GM23338 (cell line): ENCODE measurements at regions not wholly inside any gene's neighbourhood (a gene's known extent, or its start where the extent isn't known, plus 50 kb on each side); places are given as distances from the start of the nearest gene placed in this dataset.

Experiments used
- ATAC-seq: fragments of 200-7000 bp; cut with Tn5 transposase; 3 replicates; pipeline ENCODE4 v1.9.1; 2020
- DNase-seq: peaks from one replicate; pipeline ENCODE4 v3.0.0-alpha.2; 2015; ENCODE audit warnings: low spot score
- H2AFZ ChIP-seq: fragments of 200-600 bp; sonication (generic); 2 replicates; pipeline ENCODE4 v1.8.0; 2016; ENCODE audit warnings: antibody characterized with exemption, mild to moderate bottlenecking, moderate library complexity
- H3F3A ChIP-seq: fragments of 200-600 bp; sonication (generic); replicated peaks from 2 replicates; pipeline ENCODE4 v1.8.0; 2017; ENCODE audit warnings: antibody characterized with exemption, mixed run types, low read depth
- H3K27ac ChIP-seq: fragments of 200-600 bp; sonication (generic); 2 replicates; pipeline ENCODE4 v1.6.1; 2016; ENCODE audit warnings: low read depth
- H3K27me3 ChIP-seq: fragments of 200-600 bp; sonication (generic); 2 replicates; pipeline ENCODE4 v1.8.0; 2016; ENCODE audit warnings: mild to moderate bottlenecking, mixed run types, moderate library complexity; ENCODE audit not compliant: insufficient read depth
- H3K36me3 ChIP-seq: fragments of 200-600 bp; sonication (generic); 2 replicates; pipeline ENCODE4 v1.8.0; 2016; ENCODE audit warnings: mild to moderate bottlenecking; ENCODE audit not compliant: insufficient read depth
- H3K4me1 ChIP-seq: fragments of 200-600 bp; sonication (generic); 2 replicates; pipeline ENCODE4 v1.8.0; 2016; ENCODE audit warnings: mild to moderate bottlenecking, moderate library complexity; ENCODE audit not compliant: insufficient read depth
- H3K4me2 ChIP-seq: fragments of 200-600 bp; sonication (generic); 2 replicates; pipeline ENCODE4 v1.7.1; 2017; ENCODE audit warnings: mixed run types
- H3K4me3 ChIP-seq: fragments of 200-600 bp; sonication (generic); 2 replicates; pipeline ENCODE4 v1.6.1; 2016; ENCODE audit warnings: mixed run types
- H3K79me2 ChIP-seq: fragments of 200-600 bp; sonication (generic); replicated peaks from 2 replicates; pipeline ENCODE4 v1.8.0; 2017; ENCODE audit warnings: mild to moderate bottlenecking; ENCODE audit not compliant: insufficient read depth
- H3K9me2 ChIP-seq: fragments of 200-600 bp; sonication (generic); 2 replicates; pipeline ENCODE4 v1.8.0; 2017; ENCODE audit not compliant: insufficient read depth
- H4K20me1 ChIP-seq: fragments of 200-600 bp; sonication (generic); replicated peaks from 2 replicates; pipeline ENCODE4 v1.8.0; 2017; ENCODE audit warnings: mild to moderate bottlenecking; ENCODE audit not compliant: insufficient read depth
- H3K27ac Mint-ChIP-seq: 2 replicates; pipeline ENCODE4 v1.8.0; 2020; ENCODE audit warnings: inconsistent platforms, mild to moderate bottlenecking, moderate library complexity, mixed read lengths
- H3K27me3 Mint-ChIP-seq: 3 replicates; pipeline ENCODE4 v1.8.0; 2022; ENCODE audit warnings: low read depth, mild to moderate bottlenecking, moderate library complexity, mixed read lengths, inconsistent platforms; ENCODE audit not compliant: insufficient read depth, poor library complexity
- H3K36me3 Mint-ChIP-seq: 3 replicates; pipeline ENCODE4 v1.8.0; 2021; ENCODE audit warnings: low read depth, mild to moderate bottlenecking, inconsistent platforms, moderate library complexity, mixed read lengths
- H3K4me1 Mint-ChIP-seq: 3 replicates; pipeline ENCODE4 v1.8.0; 2020; ENCODE audit warnings: mild to moderate bottlenecking, inconsistent platforms, mixed read lengths
- H3K4me3 Mint-ChIP-seq: 3 replicates; pipeline ENCODE4 v1.8.0; 2021; ENCODE audit warnings: moderate library complexity, mild to moderate bottlenecking, inconsistent platforms, mixed read lengths
- H3K9me3 Mint-ChIP-seq: 3 replicates; pipeline ENCODE4 v1.8.0; 2020; ENCODE audit warnings: moderate library complexity, mild to moderate bottlenecking, inconsistent platforms, mixed read lengths
- CREB1 ChIP-seq: fragments of 250-450 bp; sonication (Bioruptor Pico); IDR thresholded peaks from 2 replicates; pipeline ENCODE4 v1.5.0; 2020; ENCODE audit warnings: low read depth, mild to moderate bottlenecking, moderate library complexity
- CTCF ChIP-seq, 2 experiments: fragments of 200-600 bp in 1 of 2; sonication (generic) in 1 of 2; conservative IDR thresholded peaks; 2 replicates each; pipeline versions ENCODE4 v1.5.1 to v1.6.1; 2016 to 2017; ENCODE audit warnings: antibody characterized with exemption in 2 of 2, low read depth in 2 of 2, mild to moderate bottlenecking in 2 of 2, moderate library complexity in 1 of 2
- EZH2 ChIP-seq: fragments of 200-600 bp; sonication (generic); IDR thresholded peaks from one replicate; pipeline ENCODE4 v1.8.0; 2017; ENCODE audit warnings: antibody characterized with exemption, mild to moderate bottlenecking, low read depth; ENCODE audit not compliant: unreplicated experiment
- EZH2phosphoT487 ChIP-seq: fragments of 200-600 bp; sonication (generic); IDR thresholded peaks from one replicate; pipeline ENCODE4 v1.8.1; 2018; ENCODE audit warnings: antibody characterized with exemption; ENCODE audit not compliant: unreplicated experiment
- JUNB ChIP-seq: IDR thresholded peaks from one replicate; pipeline ENCODE4 v1.6.1; 2016; ENCODE audit warnings: antibody characterized with exemption; ENCODE audit not compliant: unreplicated experiment
- NANOG ChIP-seq: IDR thresholded peaks from 2 replicates; pipeline ENCODE4 v1.6.1; 2016; ENCODE audit warnings: antibody characterized with exemption, borderline replicate concordance
- POLR2AphosphoS5 ChIP-seq: IDR thresholded peaks from 2 replicates; pipeline ENCODE4 v1.6.1; 2016; ENCODE audit warnings: antibody characterized with exemption, low read depth
- STAT1 ChIP-seq: IDR thresholded peaks from one replicate; pipeline ENCODE4 v1.6.1; 2016; ENCODE audit warnings: antibody characterized with exemption; ENCODE audit not compliant: unreplicated experiment
- ZNF114 ChIP-seq: fragments of 250-450 bp; sonication (Bioruptor Pico); IDR thresholded peaks from 2 replicates; pipeline ENCODE4 v1.5.0; 2020; ENCODE audit warnings: mild to moderate bottlenecking, moderate library complexity
- TF ChIP-seq, protein P1 (sequence below): IDR thresholded peaks from 2 replicates; pipeline ENCODE4 v1.6.1; 2016; ENCODE audit warnings: antibody characterized with exemption
- TF ChIP-seq, protein P2 (sequence below): IDR thresholded peaks from one replicate; pipeline ENCODE4 v1.6.1; 2018; ENCODE audit warnings: antibody characterized with exemption; ENCODE audit not compliant: unreplicated experiment
- TF ChIP-seq, protein P3 (sequence below): fragments of 250-450 bp; sonication (Bioruptor Pico); IDR thresholded peaks from 2 replicates; pipeline ENCODE4 v1.5.0; 2020; ENCODE audit warnings: mild to moderate bottlenecking, moderate library complexity

GRCh38 chr11:121967131-121967704 lies 148.8 kb downstream of the BLID start (continued):
- no peak for TF ChIP-seq STAT1
- TF ChIP-seq ZNF114 (CRISPR knock-in tag) = no peak
- no peak for TF ChIP-seq NANOG
- TF ChIP-seq, protein P1, sequence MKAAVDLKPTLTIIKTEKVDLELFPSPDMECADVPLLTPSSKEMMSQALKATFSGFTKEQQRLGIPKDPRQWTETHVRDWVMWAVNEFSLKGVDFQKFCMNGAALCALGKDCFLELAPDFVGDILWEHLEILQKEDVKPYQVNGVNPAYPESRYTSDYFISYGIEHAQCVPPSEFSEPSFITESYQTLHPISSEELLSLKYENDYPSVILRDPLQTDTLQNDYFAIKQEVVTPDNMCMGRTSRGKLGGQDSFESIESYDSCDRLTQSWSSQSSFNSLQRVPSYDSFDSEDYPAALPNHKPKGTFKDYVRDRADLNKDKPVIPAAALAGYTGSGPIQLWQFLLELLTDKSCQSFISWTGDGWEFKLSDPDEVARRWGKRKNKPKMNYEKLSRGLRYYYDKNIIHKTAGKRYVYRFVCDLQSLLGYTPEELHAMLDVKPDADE = no peak
- no peak for TF ChIP-seq EZH2phosphoT487
- TF ChIP-seq EZH2 = no peak
- no peak for TF ChIP-seq CREB1 (CRISPR knock-in tag)

DNA sequence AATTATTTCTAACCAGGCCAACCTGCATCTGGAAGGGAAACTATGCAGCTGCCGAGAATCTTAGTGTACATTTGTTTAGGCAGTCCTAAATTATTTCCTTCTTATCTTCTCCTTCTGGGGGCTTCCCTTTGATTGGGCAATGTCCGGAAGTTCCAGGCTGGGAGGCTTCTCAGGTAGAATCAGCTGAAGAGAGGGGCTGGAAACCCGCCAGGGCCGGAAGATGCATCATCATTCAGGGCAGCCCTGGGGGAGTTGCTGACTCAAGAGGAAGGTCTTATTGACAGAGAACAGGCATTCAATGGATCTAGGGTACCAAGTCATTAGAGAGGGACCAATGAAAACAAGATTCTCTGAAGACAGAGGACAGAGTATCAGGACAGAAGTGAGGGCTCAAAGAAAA lies 150.7 kb downstream of the BLID start:
- Histone ChIP-seq H3K79me2 (no peaks in the 10 kb centered on the region), H2AFZ (no peak overlapping the region), H4K20me1 (no peaks in the 10 kb centered on the region), H3K4me2 (no peak overlapping the region), H3F3A (no peaks in the 10 kb centered on the region), H3K27me3 (no peaks in the 10 kb centered on the region), H3K9me2 (peaks cover 9% of the 10 kb centered on the region; the same call in 1 of the 2 replicates), H3K4me3 (no peak overlapping the region), H3K36me3 (no peaks in the 10 kb centered on the region), H3K4me1 (peaks cover 8% of the 10 kb centered on the region), H3K27ac (no peak overlapping the region)
- Mint-ChIP-seq H3K36me3 (no peaks in the 10 kb centered on the region), H3K4me3 (no peak overlapping the region), H3K27me3 (peaks cover 3% of the 10 kb centered on the region), H3K4me1 (peaks cover 16% of the 10 kb centered on the region), H3K27ac (no peak overlapping the region), H3K9me3 (no peaks in the 10 kb centered on the region)
- DNase-seq (no peak), ATAC-seq (no peak)
- TF ChIP-seq, protein P2, sequence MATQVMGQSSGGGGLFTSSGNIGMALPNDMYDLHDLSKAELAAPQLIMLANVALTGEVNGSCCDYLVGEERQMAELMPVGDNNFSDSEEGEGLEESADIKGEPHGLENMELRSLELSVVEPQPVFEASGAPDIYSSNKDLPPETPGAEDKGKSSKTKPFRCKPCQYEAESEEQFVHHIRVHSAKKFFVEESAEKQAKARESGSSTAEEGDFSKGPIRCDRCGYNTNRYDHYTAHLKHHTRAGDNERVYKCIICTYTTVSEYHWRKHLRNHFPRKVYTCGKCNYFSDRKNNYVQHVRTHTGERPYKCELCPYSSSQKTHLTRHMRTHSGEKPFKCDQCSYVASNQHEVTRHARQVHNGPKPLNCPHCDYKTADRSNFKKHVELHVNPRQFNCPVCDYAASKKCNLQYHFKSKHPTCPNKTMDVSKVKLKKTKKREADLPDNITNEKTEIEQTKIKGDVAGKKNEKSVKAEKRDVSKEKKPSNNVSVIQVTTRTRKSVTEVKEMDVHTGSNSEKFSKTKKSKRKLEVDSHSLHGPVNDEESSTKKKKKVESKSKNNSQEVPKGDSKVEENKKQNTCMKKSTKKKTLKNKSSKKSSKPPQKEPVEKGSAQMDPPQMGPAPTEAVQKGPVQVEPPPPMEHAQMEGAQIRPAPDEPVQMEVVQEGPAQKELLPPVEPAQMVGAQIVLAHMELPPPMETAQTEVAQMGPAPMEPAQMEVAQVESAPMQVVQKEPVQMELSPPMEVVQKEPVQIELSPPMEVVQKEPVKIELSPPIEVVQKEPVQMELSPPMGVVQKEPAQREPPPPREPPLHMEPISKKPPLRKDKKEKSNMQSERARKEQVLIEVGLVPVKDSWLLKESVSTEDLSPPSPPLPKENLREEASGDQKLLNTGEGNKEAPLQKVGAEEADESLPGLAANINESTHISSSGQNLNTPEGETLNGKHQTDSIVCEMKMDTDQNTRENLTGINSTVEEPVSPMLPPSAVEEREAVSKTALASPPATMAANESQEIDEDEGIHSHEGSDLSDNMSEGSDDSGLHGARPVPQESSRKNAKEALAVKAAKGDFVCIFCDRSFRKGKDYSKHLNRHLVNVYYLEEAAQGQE = no peak
- TF ChIP-seq EZH2 = no peak
- no peak for TF ChIP-seq CREB1 (CRISPR knock-in tag)
- TF ChIP-seq EZH2phosphoT487 = no peak
- no peak for TF ChIP-seq CTCF (conservative IDR thresholded peaks at IDR 0.05; ENCODE audit: low read depth in 2 of 2)
- TF ChIP-seq POLR2AphosphoS5 = no peak
- TF ChIP-seq JUNB = no peak
- TF ChIP-seq STAT1 = no peak
- no peak for TF ChIP-seq ZNF114 (CRISPR knock-in tag)
- TF ChIP-seq, protein P3, sequence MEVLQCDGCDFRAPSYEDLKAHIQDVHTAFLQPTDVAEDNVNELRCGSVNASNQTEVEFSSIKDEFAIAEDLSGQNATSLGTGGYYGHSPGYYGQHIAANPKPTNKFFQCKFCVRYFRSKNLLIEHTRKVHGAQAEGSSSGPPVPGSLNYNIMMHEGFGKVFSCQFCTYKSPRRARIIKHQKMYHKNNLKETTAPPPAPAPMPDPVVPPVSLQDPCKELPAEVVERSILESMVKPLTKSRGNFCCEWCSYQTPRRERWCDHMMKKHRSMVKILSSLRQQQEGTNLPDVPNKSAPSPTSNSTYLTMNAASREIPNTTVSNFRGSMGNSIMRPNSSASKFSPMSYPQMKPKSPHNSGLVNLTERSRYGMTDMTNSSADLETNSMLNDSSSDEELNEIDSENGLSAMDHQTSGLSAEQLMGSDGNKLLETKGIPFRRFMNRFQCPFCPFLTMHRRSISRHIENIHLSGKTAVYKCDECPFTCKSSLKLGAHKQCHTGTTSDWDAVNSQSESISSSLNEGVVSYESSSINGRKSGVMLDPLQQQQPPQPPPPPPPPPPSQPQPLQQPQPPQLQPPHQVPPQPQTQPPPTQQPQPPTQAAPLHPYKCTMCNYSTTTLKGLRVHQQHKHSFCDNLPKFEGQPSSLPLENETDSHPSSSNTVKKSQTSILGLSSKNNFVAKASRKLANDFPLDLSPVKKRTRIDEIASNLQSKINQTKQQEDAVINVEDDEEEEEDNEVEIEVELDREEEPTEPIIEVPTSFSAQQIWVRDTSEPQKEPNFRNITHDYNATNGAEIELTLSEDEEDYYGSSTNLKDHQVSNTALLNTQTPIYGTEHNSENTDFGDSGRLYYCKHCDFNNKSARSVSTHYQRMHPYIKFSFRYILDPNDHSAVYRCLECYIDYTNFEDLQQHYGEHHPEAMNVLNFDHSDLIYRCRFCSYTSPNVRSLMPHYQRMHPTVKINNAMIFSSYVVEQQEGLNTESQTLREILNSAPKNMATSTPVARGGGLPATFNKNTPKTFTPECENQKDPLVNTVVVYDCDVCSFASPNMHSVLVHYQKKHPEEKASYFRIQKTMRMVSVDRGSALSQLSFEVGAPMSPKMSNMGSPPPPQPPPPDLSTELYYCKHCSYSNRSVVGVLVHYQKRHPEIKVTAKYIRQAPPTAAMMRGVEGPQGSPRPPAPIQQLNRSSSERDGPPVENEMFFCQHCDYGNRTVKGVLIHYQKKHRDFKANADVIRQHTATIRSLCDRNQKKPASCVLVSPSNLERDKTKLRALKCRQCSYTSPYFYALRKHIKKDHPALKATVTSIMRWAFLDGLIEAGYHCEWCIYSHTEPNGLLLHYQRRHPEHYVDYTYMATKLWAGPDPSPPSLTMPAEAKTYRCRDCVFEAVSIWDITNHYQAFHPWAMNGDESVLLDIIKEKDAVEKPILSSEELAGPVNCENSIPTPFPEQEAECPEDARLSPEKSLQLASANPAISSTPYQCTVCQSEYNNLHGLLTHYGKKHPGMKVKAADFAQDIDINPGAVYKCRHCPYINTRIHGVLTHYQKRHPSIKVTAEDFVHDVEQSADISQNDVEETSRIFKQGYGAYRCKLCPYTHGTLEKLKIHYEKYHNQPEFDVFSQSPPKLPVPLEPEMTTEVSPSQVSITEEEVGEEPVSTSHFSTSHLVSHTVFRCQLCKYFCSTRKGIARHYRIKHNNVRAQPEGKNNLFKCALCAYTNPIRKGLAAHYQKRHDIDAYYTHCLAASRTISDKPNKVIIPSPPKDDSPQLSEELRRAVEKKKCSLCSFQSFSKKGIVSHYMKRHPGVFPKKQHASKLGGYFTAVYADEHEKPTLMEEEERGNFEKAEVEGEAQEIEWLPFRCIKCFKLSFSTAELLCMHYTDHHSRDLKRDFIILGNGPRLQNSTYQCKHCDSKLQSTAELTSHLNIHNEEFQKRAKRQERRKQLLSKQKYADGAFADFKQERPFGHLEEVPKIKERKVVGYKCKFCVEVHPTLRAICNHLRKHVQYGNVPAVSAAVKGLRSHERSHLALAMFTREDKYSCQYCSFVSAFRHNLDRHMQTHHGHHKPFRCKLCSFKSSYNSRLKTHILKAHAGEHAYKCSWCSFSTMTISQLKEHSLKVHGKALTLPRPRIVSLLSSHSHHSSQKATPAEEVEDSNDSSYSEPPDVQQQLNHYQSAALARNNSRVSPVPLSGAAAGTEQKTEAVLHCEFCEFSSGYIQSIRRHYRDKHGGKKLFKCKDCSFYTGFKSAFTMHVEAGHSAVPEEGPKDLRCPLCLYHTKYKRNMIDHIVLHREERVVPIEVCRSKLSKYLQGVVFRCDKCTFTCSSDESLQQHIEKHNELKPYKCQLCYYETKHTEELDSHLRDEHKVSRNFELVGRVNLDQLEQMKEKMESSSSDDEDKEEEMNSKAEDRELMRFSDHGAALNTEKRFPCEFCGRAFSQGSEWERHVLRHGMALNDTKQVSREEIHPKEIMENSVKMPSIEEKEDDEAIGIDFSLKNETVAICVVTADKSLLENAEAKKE (CRISPR knock-in tag) = no peak
- TF ChIP-seq NANOG = no peak
